ENCODE measurements at regions not wholly inside any gene's neighbourhood (a gene's known extent, or its start where the extent isn't known, plus 50 kb on each side); places are given as distances from the start of the nearest gene placed in this dataset.

- Histone ChIP-seq H2AFZ (ENCODE audit: control insufficient read depth, low read length) (no peak overlapping the region), H3K36me3 (ENCODE audit: control insufficient read depth in 2 of 2, extremely low read depth in 1 of 2, insufficient read depth in 2 of 2, low read length in 2 of 2) (no peaks in the 10 kb centered on the region)
- DNase-seq (ENCODE audit: low read depth, low spot score): no peak
Measured at GRCh38 chr1:170284016-170284415, 138.3 kb downstream of the NTMT2 start.

GRCh38 chr1:170284512-170284911 lies 138.8 kb downstream of the NTMT2 start:
- Histone ChIP-seq H3K27ac (ENCODE audit: control insufficient read depth, insufficient read depth, low read length) (no peak overlapping the region), H3K4me2 (ENCODE audit: control insufficient read depth, extremely low read depth, insufficient read depth, low read depth, low read length) (no peak overlapping the region), H3K79me2 (ENCODE audit: control insufficient read depth, insufficient read depth, low read length) (no peaks in the 10 kb centered on the region), H4K20me1 (ENCODE audit: control insufficient read depth, extremely low read depth, insufficient read depth, low read length) (no peaks in the 10 kb centered on the region), H3K27me3 (ENCODE audit: control insufficient read depth, extremely low read depth, insufficient read depth, low read length) (no peaks in the 10 kb centered on the region), H3K4me3 (ENCODE audit: control insufficient read depth in 2 of 3, extremely low read depth in 1 of 3, insufficient read depth in 2 of 3, low read depth in 1 of 3, low read length in 3 of 3) (no peak overlapping the region), H3K9me1 (ENCODE audit: control insufficient read depth, extremely low read depth, insufficient read depth, low read length) (no peaks in the 10 kb centered on the region), H3K9me3 (ENCODE audit: control insufficient read depth, low read depth, low read length) (no peaks in the 10 kb centered on the region), H3K36me3 (ENCODE audit: control insufficient read depth in 2 of 2, extremely low read depth in 1 of 2, insufficient read depth in 2 of 2, low read length in 2 of 2) (no peaks in the 10 kb centered on the region), H3K4me1 (ENCODE audit: control insufficient read depth, extremely low read depth, insufficient read depth, low read length) (no peaks in the 10 kb centered on the region), H3K9ac (ENCODE audit: control insufficient read depth, extremely low read depth, insufficient read depth, low read length) (no peak overlapping the region), H2AFZ (ENCODE audit: control insufficient read depth, low read length) (no peak overlapping the region)
- FAIRE-seq (no peak), DNase-seq (ENCODE audit: low read depth, low spot score) (no peak)
- dilution Hi-C loops (cut with MboI; ENCODE audit: extremely low pct_ligation_motif_present, low sequenced_read_pairs): no loop called here
- no peak for TF ChIP-seq EZH2 (IDR thresholded peaks at IDR 0.05; ENCODE audit: low read length)
- TF ChIP-seq, protein P1, sequence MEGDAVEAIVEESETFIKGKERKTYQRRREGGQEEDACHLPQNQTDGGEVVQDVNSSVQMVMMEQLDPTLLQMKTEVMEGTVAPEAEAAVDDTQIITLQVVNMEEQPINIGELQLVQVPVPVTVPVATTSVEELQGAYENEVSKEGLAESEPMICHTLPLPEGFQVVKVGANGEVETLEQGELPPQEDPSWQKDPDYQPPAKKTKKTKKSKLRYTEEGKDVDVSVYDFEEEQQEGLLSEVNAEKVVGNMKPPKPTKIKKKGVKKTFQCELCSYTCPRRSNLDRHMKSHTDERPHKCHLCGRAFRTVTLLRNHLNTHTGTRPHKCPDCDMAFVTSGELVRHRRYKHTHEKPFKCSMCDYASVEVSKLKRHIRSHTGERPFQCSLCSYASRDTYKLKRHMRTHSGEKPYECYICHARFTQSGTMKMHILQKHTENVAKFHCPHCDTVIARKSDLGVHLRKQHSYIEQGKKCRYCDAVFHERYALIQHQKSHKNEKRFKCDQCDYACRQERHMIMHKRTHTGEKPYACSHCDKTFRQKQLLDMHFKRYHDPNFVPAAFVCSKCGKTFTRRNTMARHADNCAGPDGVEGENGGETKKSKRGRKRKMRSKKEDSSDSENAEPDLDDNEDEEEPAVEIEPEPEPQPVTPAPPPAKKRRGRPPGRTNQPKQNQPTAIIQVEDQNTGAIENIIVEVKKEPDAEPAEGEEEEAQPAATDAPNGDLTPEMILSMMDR (optimal IDR thresholded peaks at IDR 0.05 in 1 of 3, IDR thresholded peaks at IDR 0.05 in 1 of 3, conservative IDR thresholded peaks at IDR 0.05 in 1 of 3; ENCODE audit: extremely low read depth in 1 of 3, insufficient read depth in 2 of 3, low read length in 3 of 3): no peak

More at GRCh38 chr1:170284016-170284415, 138.3 kb downstream of the NTMT2 start:
- Histone ChIP-seq H3K4me1 (ENCODE audit: control insufficient read depth, extremely low read depth, insufficient read depth, low read length) (no peaks in the 10 kb centered on the region), H3K4me3 (ENCODE audit: control insufficient read depth in 2 of 3, extremely low read depth in 1 of 3, insufficient read depth in 2 of 3, low read depth in 1 of 3, low read length in 3 of 3) (no peak overlapping the region), H3K9ac (ENCODE audit: control insufficient read depth, extremely low read depth, insufficient read depth, low read length) (no peak overlapping the region), H3K27me3 (ENCODE audit: control insufficient read depth, extremely low read depth, insufficient read depth, low read length) (no peaks in the 10 kb centered on the region), H3K9me1 (ENCODE audit: control insufficient read depth, extremely low read depth, insufficient read depth, low read length) (no peaks in the 10 kb centered on the region), H3K4me2 (ENCODE audit: control insufficient read depth, extremely low read depth, insufficient read depth, low read depth, low read length) (no peak overlapping the region), H4K20me1 (ENCODE audit: control insufficient read depth, extremely low read depth, insufficient read depth, low read length) (no peaks in the 10 kb centered on the region), H3K9me3 (ENCODE audit: control insufficient read depth, low read depth, low read length) (no peaks in the 10 kb centered on the region), H3K79me2 (ENCODE audit: control insufficient read depth, insufficient read depth, low read length) (no peaks in the 10 kb centered on the region), H3K27ac (ENCODE audit: control insufficient read depth, insufficient read depth, low read length) (no peak overlapping the region)
- no peak for TF ChIP-seq EZH2 (IDR thresholded peaks at IDR 0.05; ENCODE audit: low read length)
- TF ChIP-seq, protein P1 (optimal IDR thresholded peaks at IDR 0.05 in 1 of 3, IDR thresholded peaks at IDR 0.05 in 1 of 3, conservative IDR thresholded peaks at IDR 0.05 in 1 of 3; ENCODE audit: extremely low read depth in 1 of 3, insufficient read depth in 2 of 3, low read length in 3 of 3): no peak
- no peak for FAIRE-seq
- dilution Hi-C loops (cut with MboI; ENCODE audit: extremely low pct_ligation_motif_present, low sequenced_read_pairs): no loop called here

Measured in keratinocyte (primary cell).